PFSK-1 (cell line): ENCODE measurements at regions not wholly inside any gene's neighbourhood (a gene's known extent, or its start where the extent isn't known, plus 50 kb on each side); places are given as distances from the start of the nearest gene placed in this dataset.

Source experiments
- POLR2AphosphoS5 ChIP-seq: IDR thresholded peaks from 2 replicates; pipeline ENCODE4 v1.6.1; 2012; ENCODE audit warnings: low read depth, mild to moderate bottlenecking, control low read depth, low read length, moderate library complexity
- REST ChIP-seq, 2 experiments: IDR thresholded peaks; 2 replicates each; pipeline versions ENCODE4 v1.6.1 to v1.8.0; 2011 to 2012; ENCODE audit warnings: low read depth in 2 of 2, low read length in 2 of 2, control low read depth in 1 of 2, inconsistent platforms in 1 of 2, mild to moderate bottlenecking in 1 of 2, moderate library complexity in 1 of 2; ENCODE audit not compliant: insufficient read depth in 1 of 2
- SIN3A ChIP-seq: IDR thresholded peaks from 2 replicates; pipeline ENCODE4 v1.6.1; 2012; ENCODE audit warnings: mild to moderate bottlenecking, low read length, moderate library complexity, borderline replicate concordance; ENCODE audit not compliant: insufficient read depth
- TAF1 ChIP-seq: IDR thresholded peaks from 2 replicates; pipeline ENCODE4 v1.6.1; 2012; ENCODE audit warnings: low read length, control low read depth, borderline replicate concordance; ENCODE audit not compliant: insufficient read depth

GRCh38 chr18:30208546-30208945 is 834.0 kb downstream of the DSC3 start:
- TF ChIP-seq POLR2AphosphoS5 (no peak), TAF1 (no peak), REST (IDR thresholded peaks at IDR 0.05; ENCODE audit: insufficient read depth in 1 of 2, low read depth in 2 of 2, low read length in 2 of 2) (no peak), SIN3A (no peak)
